ENCODE measurements at regions not wholly inside any gene's neighbourhood (a gene's known extent, or its start where the extent isn't known, plus 50 kb on each side); places are given as distances from the start of the nearest gene placed in this dataset.

DNA sequence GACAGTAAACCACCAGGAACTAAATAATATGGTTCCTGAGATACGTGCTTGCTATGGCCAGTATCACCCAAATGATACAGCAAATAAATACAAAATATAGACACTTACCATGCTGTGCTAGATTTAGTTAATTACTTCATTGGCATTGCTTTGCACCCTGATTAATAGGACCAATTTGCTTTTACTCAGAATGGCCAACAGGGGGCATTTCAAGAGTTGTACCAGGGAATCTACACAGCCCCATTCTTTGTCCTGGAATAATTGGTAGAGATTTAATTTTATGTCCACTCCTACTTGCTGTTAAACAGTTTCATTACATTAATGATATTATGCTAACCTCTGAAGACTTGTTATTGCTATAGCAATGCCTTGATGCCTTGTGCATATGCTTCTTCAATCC is 280.8 kb downstream of the RERGL start:
- DNase-seq (ENCODE audit: low read depth in 2 of 2) = no peak

DNA sequence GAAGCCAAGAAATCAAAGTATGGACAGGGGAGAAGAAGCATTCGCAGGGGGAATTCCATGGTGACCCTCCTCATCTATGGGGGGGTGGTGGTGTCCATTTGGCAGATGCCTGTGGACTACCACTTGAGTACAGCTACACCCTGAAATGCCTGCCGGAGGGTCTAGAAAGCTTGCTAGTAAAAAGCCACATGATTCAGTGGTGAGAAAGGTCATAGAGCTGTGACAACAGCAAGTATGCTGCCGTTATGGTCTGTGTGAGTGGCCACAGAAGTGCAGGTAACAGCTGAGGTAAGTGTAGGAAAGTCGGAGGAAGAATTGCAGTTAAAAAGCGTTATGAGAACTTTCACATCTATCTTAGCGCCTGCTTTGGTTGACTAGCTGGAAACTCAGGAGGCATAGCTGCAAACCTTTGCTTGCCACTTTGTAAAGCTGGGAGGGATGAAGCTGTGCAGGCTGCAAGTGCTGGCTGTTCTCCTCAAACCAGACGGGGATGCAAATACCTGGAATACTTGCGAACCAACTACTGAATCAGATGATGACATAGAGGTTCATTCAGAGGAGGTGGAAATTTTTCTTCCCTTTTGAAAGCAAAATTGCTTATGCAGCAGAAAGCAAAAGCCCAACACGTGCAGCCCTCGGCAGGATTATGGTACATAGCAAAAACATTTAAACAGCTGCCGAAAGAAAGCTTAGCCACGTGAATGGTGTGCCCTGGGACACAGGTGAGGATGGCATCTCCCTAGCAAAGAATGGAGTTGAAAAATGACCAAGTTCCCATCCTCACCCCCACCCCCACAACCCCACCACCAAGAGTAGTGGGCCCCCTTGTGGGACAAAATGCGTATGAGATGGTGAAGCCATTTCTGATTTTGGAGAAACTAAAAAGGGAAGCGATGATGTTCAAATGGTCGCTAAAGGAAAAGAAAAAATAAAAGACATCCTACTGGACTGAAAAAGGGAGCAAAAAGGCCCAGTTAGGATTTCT is 287.0 kb downstream of the RERGL start:
- no peak for DNase-seq (ENCODE audit: low read depth in 2 of 2)

DNA sequence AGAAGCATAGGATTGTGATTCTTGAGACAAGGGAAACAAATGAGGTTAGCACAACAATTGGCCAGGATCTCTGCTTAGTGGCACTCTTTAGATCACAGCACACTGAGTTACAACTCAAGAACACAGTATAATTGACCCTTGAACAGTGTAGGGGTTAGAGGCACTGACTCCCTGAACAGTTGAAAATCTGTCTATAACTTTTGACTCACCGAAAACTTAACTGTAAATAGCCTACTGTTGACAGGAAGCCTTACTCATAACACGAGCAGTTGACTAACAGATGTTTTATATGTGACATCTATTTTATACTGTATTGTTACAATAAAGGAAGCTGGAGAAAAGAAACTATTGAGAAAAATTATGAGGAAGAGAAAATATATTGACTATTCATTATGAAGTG is 296.1 kb downstream of the RERGL start:
- DNase-seq (ENCODE audit: low read depth in 2 of 2) = no peak

DNA sequence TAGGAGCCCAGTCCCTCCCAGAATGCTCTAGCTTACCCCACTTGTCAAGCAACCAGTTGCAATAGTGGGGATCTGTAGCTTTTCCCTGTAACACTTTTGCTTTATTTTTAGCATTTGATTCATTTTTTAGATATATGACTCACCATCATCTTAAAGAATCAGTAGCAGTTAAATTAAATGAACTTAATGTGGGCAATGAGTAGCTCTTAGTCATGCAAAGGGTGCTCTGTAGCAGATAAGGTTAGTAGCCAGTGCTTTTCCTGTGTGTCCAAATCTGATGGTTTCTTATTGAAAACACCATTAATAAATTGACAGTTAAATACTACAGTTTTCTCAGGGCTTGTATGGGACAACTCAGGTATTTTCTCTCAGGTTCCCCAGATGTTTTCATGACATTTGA is 311.8 kb downstream of the RERGL start:
- DNase-seq (ENCODE audit: low read depth in 2 of 2) = no peak

DNA sequence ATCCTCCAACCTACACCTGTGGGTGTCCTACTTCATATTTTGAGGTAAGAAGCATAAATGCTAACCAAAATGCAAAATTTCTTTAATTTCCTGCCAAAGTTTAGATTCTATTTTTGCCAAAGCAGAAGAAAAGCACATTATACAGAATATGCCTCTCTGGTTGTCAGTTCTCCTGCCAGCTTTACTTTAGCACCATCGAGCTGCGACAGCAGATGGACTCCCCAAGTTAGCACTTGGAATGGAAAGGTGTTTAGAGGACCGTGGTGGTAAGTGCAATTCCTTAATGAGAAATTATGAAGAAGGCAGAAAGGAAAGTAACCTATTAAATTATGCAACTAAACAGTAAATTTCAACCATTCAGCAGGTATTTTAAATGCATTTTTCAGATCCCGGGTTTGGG is 326.6 kb downstream of the RERGL start:
- no peak for DNase-seq (ENCODE audit: low read depth in 2 of 2)

DNA sequence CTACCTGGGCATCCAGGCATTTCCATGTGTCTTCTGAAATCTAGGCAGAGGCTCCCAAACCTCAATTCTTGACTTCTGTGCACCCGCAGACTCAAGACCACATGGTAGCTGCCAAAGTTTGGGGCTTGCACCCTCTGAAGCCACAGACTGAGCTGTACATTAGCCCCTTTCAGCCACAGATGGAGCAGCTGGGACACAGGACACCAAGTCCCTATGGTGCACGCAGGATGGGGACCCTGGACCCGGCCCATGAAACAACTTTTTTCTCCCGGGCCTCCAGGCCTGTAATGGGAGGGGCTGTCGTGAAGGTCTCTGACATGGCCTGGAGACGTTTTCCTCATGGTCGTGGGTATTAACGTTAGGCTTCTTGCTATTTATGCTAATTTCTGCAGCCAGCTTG is 330.0 kb downstream of the RERGL start:
- no peak for DNase-seq (ENCODE audit: low read depth in 2 of 2)
